ENCODE measurements at regions not wholly inside any gene's neighbourhood (a gene's known extent, or its start where the extent isn't known, plus 50 kb on each side); places are given as distances from the start of the nearest gene placed in this dataset.

DNA sequence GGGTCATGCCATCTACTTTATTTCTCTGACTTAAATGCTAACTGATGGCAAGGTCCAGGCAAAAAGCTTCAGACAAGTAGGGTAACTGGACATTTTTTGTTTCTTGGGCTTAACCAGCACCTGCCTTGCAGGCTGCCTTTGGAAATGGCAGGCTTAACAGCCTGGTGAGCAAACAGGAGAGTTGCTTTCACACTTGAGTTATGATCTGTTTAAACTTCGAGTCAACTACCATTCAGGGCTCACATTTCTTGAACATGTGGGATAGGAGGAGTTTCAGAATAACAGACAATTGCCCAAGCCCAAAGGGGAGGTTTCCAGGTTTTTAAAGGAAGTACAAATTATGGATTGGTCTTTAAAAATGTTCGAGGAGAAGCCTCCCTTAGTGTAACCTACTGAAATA, 724.6 kb upstream of the SORCS1 start:
- TF ChIP-seq EZH2 (IDR thresholded peaks at IDR 0.05; ENCODE audit: insufficient read depth, poor library complexity, severe bottlenecking) (no peak), EZH2phosphoT487 (IDR thresholded peaks at IDR 0.05; ENCODE audit: insufficient read depth, low read depth) (no peak)

Measured in GM23248 (cell line).